Keratinocyte (primary cell): ENCODE measurements at regions not wholly inside any gene's neighbourhood (a gene's known extent, or its start where the extent isn't known, plus 50 kb on each side); places are given as distances from the start of the nearest gene placed in this dataset.

Experiments
- DNase-seq: peaks from one replicate; pipeline ENCODE4 v3.0.0-alpha.2; 2011; ENCODE audit warnings: low read depth, missing footprints, low spot score
- FAIRE-seq: peaks from 2 replicates; lab custom pipeline; 2011; peaks lifted over from hg19 to GRCh38; lab: Jason Lieb, UNC
- H2AFZ ChIP-seq: 2 replicates; pipeline ENCODE4 v1.6.0; 2012; ENCODE audit warnings: low read length, control low read depth, inconsistent platforms; ENCODE audit not compliant: control insufficient read depth
- H3K27ac ChIP-seq: 2 replicates; pipeline ENCODE4 v1.5.1; 2011; ENCODE audit warnings: low read length; ENCODE audit not compliant: control insufficient read depth, insufficient read depth
- H3K27me3 ChIP-seq: 3 replicates; pipeline ENCODE4 v1.6.0; 2011; ENCODE audit warnings: low read length; ENCODE audit not compliant: control insufficient read depth, insufficient read depth; ENCODE audit errors: extremely low read depth
- H3K36me3 ChIP-seq, 2 experiments: 2 replicates in 1 of 2; 3 replicates in 1 of 2; pipeline ENCODE4 v1.5.1; 2011; ENCODE audit warnings: low read length in 2 of 2, mild to moderate bottlenecking in 1 of 2; ENCODE audit not compliant: control insufficient read depth in 2 of 2, insufficient read depth in 2 of 2; ENCODE audit errors: extremely low read depth in 1 of 2
- H3K4me1 ChIP-seq: 3 replicates; pipeline ENCODE4 v1.5.1; 2011; ENCODE audit warnings: low read length; ENCODE audit not compliant: control insufficient read depth, insufficient read depth; ENCODE audit errors: extremely low read depth
- H3K4me2 ChIP-seq: 3 replicates; pipeline ENCODE4 v1.6.0; 2011; ENCODE audit warnings: low read depth, low read length; ENCODE audit not compliant: control insufficient read depth, insufficient read depth; ENCODE audit errors: extremely low read depth
- H3K4me3 ChIP-seq, 3 experiments: fragments of 200-600 bp in 1 of 3; sonication (generic) in 1 of 3; 2 replicates in 2 of 3; 3 replicates in 1 of 3; pipeline ENCODE4 v1.5.1; 2011 to 2016; ENCODE audit warnings: low read length in 3 of 3, mild to moderate bottlenecking in 3 of 3, control low read depth in 2 of 3, inconsistent platforms in 1 of 3, low read depth in 1 of 3, mixed read lengths in 1 of 3, mixed run types in 1 of 3, moderate library complexity in 1 of 3; ENCODE audit not compliant: control insufficient read depth in 2 of 3, insufficient read depth in 2 of 3; ENCODE audit errors: extremely low read depth in 1 of 3
- H3K79me2 ChIP-seq: 2 replicates; pipeline ENCODE4 v1.6.0; 2012; ENCODE audit warnings: low read length; ENCODE audit not compliant: control insufficient read depth, insufficient read depth
- H3K9ac ChIP-seq: 3 replicates; pipeline ENCODE4 v1.6.0; 2011; ENCODE audit warnings: low read length; ENCODE audit not compliant: control insufficient read depth, insufficient read depth; ENCODE audit errors: extremely low read depth
- H3K9me1 ChIP-seq: 3 replicates; pipeline ENCODE4 v1.6.0; 2011; ENCODE audit warnings: low read length; ENCODE audit not compliant: control insufficient read depth, insufficient read depth; ENCODE audit errors: extremely low read depth
- H3K9me3 ChIP-seq: 2 replicates; pipeline ENCODE4 v1.5.1; 2012; ENCODE audit warnings: low read depth, low read length; ENCODE audit not compliant: control insufficient read depth
- H4K20me1 ChIP-seq: 3 replicates; pipeline ENCODE4 v1.6.0; 2011; ENCODE audit warnings: low read length; ENCODE audit not compliant: control insufficient read depth, insufficient read depth; ENCODE audit errors: extremely low read depth
- EZH2 ChIP-seq: IDR thresholded peaks from one replicate; pipeline ENCODE4 v1.6.1; 2012; ENCODE audit warnings: inconsistent platforms, mild to moderate bottlenecking, low read length, moderate library complexity
- dilution Hi-C: fragments of 300-500 bp; cut with MboI; formaldehyde crosslinking; loops from one replicate; pipeline ENCODE4 v1.7.0; 2020; ENCODE audit warnings: low sequenced_read_pairs; ENCODE audit not compliant: extremely low pct_ligation_motif_present
- TF ChIP-seq, protein P1 (sequence below), 3 experiments: IDR thresholded peaks in 1 of 3; conservative IDR thresholded peaks in 1 of 3; optimal IDR thresholded peaks in 1 of 3; 2 replicates in 2 of 3; 3 replicates in 1 of 3; pipeline versions ENCODE3 to v1.5.1; 2011; ENCODE audit warnings: low read length in 3 of 3, mild to moderate bottlenecking in 3 of 3, moderate library complexity in 2 of 3, control low read depth in 1 of 3, inconsistent platforms in 1 of 3; ENCODE audit not compliant: insufficient read depth in 2 of 3; ENCODE audit errors: extremely low read depth in 1 of 3

DNA sequence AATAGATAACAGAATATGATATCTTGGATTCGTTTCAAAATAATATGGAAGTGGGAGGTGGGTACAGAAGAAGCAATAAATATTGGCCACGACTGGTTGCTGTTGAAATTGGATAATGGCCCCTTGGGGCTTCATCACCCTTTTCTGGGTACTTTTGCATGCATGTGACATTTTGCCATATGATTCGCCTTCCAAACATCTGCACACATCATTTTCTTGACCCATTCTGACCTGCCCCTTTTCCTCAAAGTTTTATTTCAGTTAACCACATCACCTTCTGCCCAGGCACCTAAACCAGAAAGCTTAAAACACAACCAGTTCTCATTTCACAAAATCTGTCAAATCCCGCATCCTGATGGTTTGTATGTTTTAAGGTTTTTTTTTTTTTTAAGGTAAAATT, 116.7 kb upstream of the AGAP1 start:
- H3K27ac ChIP-seq: no peak overlapping the region
- H3K4me1 ChIP-seq: no peaks in the 10 kb centered on the region
- no peaks in the 10 kb centered on the region for H3K9me1 ChIP-seq
- no peak overlapping the region for H3K4me3 ChIP-seq
- dilution Hi-C loops: no loop called here
- no peak overlapping the region for H3K9ac ChIP-seq
- H3K27me3 ChIP-seq: no peaks in the 10 kb centered on the region
- DNase-seq (no peak), FAIRE-seq (no peak)
- no peak overlapping the region for H3K4me2 ChIP-seq
- no peaks in the 10 kb centered on the region for H3K9me3 ChIP-seq
- no peaks in the 10 kb centered on the region for H3K79me2 ChIP-seq
- no peaks in the 10 kb centered on the region for H3K36me3 ChIP-seq
- TF ChIP-seq, protein P1, sequence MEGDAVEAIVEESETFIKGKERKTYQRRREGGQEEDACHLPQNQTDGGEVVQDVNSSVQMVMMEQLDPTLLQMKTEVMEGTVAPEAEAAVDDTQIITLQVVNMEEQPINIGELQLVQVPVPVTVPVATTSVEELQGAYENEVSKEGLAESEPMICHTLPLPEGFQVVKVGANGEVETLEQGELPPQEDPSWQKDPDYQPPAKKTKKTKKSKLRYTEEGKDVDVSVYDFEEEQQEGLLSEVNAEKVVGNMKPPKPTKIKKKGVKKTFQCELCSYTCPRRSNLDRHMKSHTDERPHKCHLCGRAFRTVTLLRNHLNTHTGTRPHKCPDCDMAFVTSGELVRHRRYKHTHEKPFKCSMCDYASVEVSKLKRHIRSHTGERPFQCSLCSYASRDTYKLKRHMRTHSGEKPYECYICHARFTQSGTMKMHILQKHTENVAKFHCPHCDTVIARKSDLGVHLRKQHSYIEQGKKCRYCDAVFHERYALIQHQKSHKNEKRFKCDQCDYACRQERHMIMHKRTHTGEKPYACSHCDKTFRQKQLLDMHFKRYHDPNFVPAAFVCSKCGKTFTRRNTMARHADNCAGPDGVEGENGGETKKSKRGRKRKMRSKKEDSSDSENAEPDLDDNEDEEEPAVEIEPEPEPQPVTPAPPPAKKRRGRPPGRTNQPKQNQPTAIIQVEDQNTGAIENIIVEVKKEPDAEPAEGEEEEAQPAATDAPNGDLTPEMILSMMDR (optimal IDR thresholded peaks at IDR 0.05 in 1 of 3, IDR thresholded peaks at IDR 0.05 in 1 of 3, conservative IDR thresholded peaks at IDR 0.05 in 1 of 3; ENCODE audit: extremely low read depth in 1 of 3, insufficient read depth in 2 of 3, low read length in 3 of 3): no peak
- TF ChIP-seq EZH2: no peak
- H2AFZ ChIP-seq: no peak overlapping the region
- no peaks in the 10 kb centered on the region for H4K20me1 ChIP-seq

DNA sequence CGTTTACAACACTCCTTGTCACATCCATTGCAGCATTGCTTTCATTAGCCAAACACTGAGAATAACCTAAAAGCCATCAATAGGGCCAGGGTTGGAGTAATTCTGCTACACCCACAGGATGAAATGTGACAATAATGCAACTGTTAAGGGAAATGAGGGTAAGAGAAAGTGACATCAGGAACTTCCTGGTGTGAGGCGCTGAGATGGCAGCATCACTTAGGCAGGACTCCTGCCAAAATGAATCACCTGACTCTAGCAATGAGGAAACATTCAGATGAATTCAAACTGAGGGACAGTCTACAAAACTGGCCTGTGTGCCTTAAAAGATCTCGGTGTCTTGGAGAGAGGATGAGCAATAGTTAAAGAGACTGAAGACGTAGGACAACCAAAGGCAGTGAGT, 115.6 kb upstream of the AGAP1 start:
- FAIRE-seq: no peak
- no peak overlapping the region for H2AFZ ChIP-seq
- no peak overlapping the region for H3K4me2 ChIP-seq

More for the DNA sequence above, 115.6 kb upstream of the AGAP1 start:
- H3K27me3 ChIP-seq: peaks cover 4% of the 10 kb centered on the region
- DNase-seq: no peak
- TF ChIP-seq, protein P1 (optimal IDR thresholded peaks at IDR 0.05 in 1 of 3, IDR thresholded peaks at IDR 0.05 in 1 of 3, conservative IDR thresholded peaks at IDR 0.05 in 1 of 3; ENCODE audit: extremely low read depth in 1 of 3, insufficient read depth in 2 of 3, low read length in 3 of 3): no peak
- no peak for TF ChIP-seq EZH2
- dilution Hi-C loops: no loop called here
- no peaks in the 10 kb centered on the region for H3K79me2 ChIP-seq
- H3K4me1 ChIP-seq: no peaks in the 10 kb centered on the region
- H3K36me3 ChIP-seq: no peaks in the 10 kb centered on the region
- H3K9ac ChIP-seq: no peak overlapping the region
- no peaks in the 10 kb centered on the region for H3K9me1 ChIP-seq
- H4K20me1 ChIP-seq: no peaks in the 10 kb centered on the region
- H3K9me3 ChIP-seq: no peaks in the 10 kb centered on the region
- no peak overlapping the region for H3K4me3 ChIP-seq
- H3K27ac ChIP-seq: no peak overlapping the region
